Colonic mucosa (tissue), 4 donors: ENCODE measurements at regions not wholly inside any gene's neighbourhood (a gene's known extent, or its start where the extent isn't known, plus 50 kb on each side); places are given as distances from the start of the nearest gene placed in this dataset.

ENCODE experiments used
- DNase-seq: peaks from one replicate; pipeline ENCODE4 v3.0.0-alpha.2; 2020
- H3K27ac ChIP-seq: fragments of 200-600 bp; one replicate; pipeline ENCODE4 v1.8.0; 2021
- H3K27me3 ChIP-seq: fragments of 200-600 bp; one replicate; pipeline ENCODE4 v1.8.0; 2021
- H3K36me3 ChIP-seq: fragments of 200-600 bp; one replicate; pipeline ENCODE4 v1.8.0; 2021
- H3K4me1 ChIP-seq: fragments of 200-600 bp; one replicate; pipeline ENCODE4 v1.8.0; 2021; ENCODE audit warnings: mild to moderate bottlenecking
- H3K4me3 ChIP-seq: fragments of 200-600 bp; one replicate; pipeline ENCODE4 v1.8.0; 2021
- H3K9ac ChIP-seq, 2 donors: one replicate each; pipeline ENCODE4 v1.7.0; 2013; ENCODE audit warnings: control low read depth in 2 of 2, low read depth in 2 of 2, low read length in 2 of 2
- H3K9me3 ChIP-seq: fragments of 200-600 bp; one replicate; pipeline ENCODE4 v1.8.0; 2021
- intact Hi-C: fragments of 100-400 bp; cut with DNase I; formaldehyde crosslinking; loops from one replicate; pipeline ENCODE4 v1.14.1; 2022
- TF ChIP-seq, protein P1 (sequence below): fragments of 200-600 bp; IDR thresholded peaks from one replicate; pipeline ENCODE4 v1.8.0; 2022; ENCODE audit warnings: antibody characterized with exemption, mild to moderate bottlenecking
- donor health status: healthy.
- donor health status: DM: no; HTN: no; CAD: no.
- donor health status: DM: no; HTN: no; CAD: no.

DNA sequence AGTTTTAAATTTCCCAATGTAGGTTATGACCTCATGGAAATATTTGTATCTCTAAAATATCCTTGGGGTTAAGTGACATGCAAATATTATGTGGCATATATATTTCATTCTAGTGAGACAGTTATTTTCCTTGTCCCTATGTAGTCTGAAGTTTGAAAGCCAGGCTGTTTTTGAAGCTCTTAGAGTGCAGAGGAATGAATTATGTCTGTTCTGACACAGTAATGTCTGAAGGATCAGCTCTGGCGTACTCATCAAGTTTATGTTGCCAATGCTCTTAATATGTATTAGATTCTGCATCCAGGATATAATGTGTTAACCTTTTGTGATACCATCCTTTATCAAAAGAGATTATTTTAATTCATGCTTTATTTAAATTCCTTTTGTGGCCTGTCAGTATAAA, 355.8 kb downstream of the PCDH7 start:
- no peak overlapping the region for H3K27ac ChIP-seq
- no peak overlapping the region for H3K9ac ChIP-seq
- TF ChIP-seq, protein P1, sequence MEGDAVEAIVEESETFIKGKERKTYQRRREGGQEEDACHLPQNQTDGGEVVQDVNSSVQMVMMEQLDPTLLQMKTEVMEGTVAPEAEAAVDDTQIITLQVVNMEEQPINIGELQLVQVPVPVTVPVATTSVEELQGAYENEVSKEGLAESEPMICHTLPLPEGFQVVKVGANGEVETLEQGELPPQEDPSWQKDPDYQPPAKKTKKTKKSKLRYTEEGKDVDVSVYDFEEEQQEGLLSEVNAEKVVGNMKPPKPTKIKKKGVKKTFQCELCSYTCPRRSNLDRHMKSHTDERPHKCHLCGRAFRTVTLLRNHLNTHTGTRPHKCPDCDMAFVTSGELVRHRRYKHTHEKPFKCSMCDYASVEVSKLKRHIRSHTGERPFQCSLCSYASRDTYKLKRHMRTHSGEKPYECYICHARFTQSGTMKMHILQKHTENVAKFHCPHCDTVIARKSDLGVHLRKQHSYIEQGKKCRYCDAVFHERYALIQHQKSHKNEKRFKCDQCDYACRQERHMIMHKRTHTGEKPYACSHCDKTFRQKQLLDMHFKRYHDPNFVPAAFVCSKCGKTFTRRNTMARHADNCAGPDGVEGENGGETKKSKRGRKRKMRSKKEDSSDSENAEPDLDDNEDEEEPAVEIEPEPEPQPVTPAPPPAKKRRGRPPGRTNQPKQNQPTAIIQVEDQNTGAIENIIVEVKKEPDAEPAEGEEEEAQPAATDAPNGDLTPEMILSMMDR, result no peak
- no peak for DNase-seq
- H3K4me3 ChIP-seq, result no peak overlapping the region
- H3K4me1 ChIP-seq, result no peaks in the 10 kb centered on the region
- intact Hi-C loops, result no loop called here
- no peaks in the 10 kb centered on the region for H3K27me3 ChIP-seq
- H3K9me3 ChIP-seq, result no peaks in the 10 kb centered on the region
- H3K36me3 ChIP-seq, result no peaks in the 10 kb centered on the region

DNA sequence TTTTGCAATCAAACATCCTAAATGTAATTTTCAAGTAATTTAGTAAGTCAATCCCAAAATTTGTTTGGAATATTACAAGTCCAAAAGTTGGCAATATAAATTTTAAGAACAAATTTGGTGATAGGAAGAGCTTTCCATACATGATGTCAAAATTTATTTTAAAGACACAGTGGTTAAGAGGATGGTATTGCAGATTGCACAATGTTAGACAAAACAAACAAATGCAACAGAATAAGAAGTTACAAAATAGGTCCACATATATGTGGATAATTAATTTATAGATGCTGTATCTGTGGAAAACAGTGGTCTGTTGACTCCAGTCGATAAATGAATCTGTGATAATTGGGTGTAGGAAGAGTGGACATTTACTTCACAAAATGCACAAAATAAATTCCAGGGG, 358.5 kb downstream of the PCDH7 start:
- H3K27ac ChIP-seq, result no peak overlapping the region
- DNase-seq, result no peak
- intact Hi-C loops, result no loop called here
- H3K36me3 ChIP-seq, result no peaks in the 10 kb centered on the region
- no peak overlapping the region for H3K4me3 ChIP-seq
- TF ChIP-seq, protein P1, result no peak
- no peak overlapping the region for H3K9ac ChIP-seq
- no peaks in the 10 kb centered on the region for H3K27me3 ChIP-seq
- no peaks in the 10 kb centered on the region for H3K9me3 ChIP-seq
- no peaks in the 10 kb centered on the region for H3K4me1 ChIP-seq

DNA sequence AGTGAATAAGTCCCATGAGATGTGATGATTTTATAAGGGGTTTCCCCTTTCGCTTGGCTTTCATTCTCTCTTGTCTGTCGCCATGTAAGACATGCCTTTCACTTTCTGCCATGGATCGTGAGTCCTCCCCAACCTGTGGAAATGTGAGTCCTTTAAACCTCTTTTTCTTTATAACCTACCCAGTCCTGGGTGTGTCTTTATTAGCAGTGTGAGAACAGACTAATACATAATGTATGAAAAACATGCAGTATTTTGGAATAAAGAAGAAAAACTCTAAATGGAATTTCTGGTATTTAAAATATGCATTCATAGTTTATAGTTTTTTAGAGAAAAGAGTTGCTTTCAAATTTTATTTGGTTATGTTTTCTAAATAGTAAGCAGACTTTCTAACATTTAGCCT, 360.7 kb downstream of the PCDH7 start:
- no peaks in the 10 kb centered on the region for H3K27me3 ChIP-seq
- no peaks in the 10 kb centered on the region for H3K9me3 ChIP-seq
- H3K27ac ChIP-seq, result no peak overlapping the region
- no peaks in the 10 kb centered on the region for H3K36me3 ChIP-seq
- H3K4me1 ChIP-seq, result no peaks in the 10 kb centered on the region
- TF ChIP-seq, protein P1, result no peak
- intact Hi-C loops, result no loop called here
- H3K4me3 ChIP-seq, result no peak overlapping the region
- no peak overlapping the region for H3K9ac ChIP-seq
- DNase-seq, result no peak

DNA sequence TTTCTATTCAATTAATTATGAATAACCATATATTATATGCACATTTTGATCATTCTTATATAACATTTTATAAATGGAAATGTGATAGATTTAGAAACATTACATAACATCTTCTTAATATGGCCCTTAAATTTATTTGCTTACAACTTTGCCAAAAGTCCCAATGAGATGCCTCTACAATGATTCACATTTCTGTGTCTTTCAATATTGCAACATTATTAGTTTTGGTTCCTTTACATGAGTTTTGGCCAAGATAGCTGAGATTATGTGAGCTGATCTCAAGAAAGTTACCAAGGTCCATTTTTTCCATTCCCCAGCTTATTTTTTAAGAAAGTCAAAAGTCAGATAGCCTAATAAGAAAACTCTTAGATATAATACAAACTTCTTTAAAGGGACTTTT, 361.2 kb downstream of the PCDH7 start:
- H3K27ac ChIP-seq, result no peak overlapping the region
- no peaks in the 10 kb centered on the region for H3K4me1 ChIP-seq
- no peaks in the 10 kb centered on the region for H3K9me3 ChIP-seq
- no peak overlapping the region for H3K4me3 ChIP-seq
- DNase-seq, result no peak
- TF ChIP-seq, protein P1, result no peak
- no peaks in the 10 kb centered on the region for H3K36me3 ChIP-seq
- H3K9ac ChIP-seq, result no peak overlapping the region
- H3K27me3 ChIP-seq, result no peaks in the 10 kb centered on the region
- intact Hi-C loops, result no loop called here

DNA sequence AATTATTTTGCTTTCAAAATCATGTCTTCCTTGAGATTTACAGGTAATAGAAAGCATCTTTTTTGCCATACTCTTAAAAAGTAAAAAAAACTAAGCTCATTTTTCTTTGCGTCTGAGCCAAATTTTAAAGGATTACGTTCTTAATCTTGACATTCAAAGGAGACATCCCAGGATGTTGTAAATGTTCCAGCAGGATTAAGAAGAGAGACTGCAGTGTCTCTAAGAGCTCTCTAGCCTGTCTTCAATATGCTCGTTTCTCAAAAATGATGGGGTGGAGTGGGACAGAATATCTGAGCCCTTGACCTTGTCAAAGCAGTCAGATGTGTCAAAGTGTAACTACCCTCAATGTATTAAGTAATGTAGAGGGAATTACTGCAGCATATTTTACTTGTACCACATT, 363.3 kb downstream of the PCDH7 start:
- Histone ChIP-seq H3K36me3 (no peaks in the 10 kb centered on the region), H3K4me3 (no peak overlapping the region), H3K27me3 (no peaks in the 10 kb centered on the region), H3K4me1 (no peaks in the 10 kb centered on the region), H3K9me3 (no peaks in the 10 kb centered on the region), H3K9ac (no peak overlapping the region), H3K27ac (no peak overlapping the region)
- no peak for DNase-seq
- intact Hi-C loops, result no loop called here
- TF ChIP-seq, protein P1, result no peak
